Kidney glomerular epithelial cell (primary cell): ENCODE measurements at regions not wholly inside any gene's neighbourhood (a gene's known extent, or its start where the extent isn't known, plus 50 kb on each side); places are given as distances from the start of the nearest gene placed in this dataset.

Source experiments
- DNase-seq: peaks from one replicate; lab custom pipeline; 2025; lab: John Stamatoyannopoulos, UW

GRCh38 chr17:71966459-71967313 lies 154.1 kb upstream of the SOX9 start:
- no peak for DNase-seq

GRCh38 chr17:71969500-71969899 lies 151.3 kb upstream of the SOX9 start:
- no peak for DNase-seq

DNA sequence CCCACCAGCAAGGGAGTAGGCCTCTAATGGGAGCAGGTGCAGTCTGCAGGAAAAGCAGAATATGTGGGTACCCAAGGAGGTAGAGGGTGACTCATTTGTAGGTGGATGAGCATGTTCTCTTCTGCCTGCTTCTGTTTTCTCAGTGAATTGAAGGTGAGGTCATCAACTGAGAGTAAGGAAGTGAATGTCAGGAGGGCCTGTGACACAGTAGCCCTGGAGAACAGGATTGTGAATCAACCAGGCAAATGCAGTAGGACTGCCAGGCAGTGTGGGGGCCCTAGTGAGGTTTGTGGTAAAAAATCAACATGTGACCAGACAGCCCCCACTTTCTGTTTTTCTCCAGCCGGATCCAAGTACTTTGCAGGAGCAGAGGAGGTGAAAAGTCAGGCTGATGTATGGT lies 150.5 kb upstream of the SOX9 start:
- DNase-seq: peak; percentile 85

GRCh38 chr17:71974051-71974450 lies 146.8 kb upstream of the SOX9 start:
- DNase-seq: no peak

GRCh38 chr17:71975331-71975801 lies 145.5 kb upstream of the SOX9 start:
- no peak for DNase-seq

DNA sequence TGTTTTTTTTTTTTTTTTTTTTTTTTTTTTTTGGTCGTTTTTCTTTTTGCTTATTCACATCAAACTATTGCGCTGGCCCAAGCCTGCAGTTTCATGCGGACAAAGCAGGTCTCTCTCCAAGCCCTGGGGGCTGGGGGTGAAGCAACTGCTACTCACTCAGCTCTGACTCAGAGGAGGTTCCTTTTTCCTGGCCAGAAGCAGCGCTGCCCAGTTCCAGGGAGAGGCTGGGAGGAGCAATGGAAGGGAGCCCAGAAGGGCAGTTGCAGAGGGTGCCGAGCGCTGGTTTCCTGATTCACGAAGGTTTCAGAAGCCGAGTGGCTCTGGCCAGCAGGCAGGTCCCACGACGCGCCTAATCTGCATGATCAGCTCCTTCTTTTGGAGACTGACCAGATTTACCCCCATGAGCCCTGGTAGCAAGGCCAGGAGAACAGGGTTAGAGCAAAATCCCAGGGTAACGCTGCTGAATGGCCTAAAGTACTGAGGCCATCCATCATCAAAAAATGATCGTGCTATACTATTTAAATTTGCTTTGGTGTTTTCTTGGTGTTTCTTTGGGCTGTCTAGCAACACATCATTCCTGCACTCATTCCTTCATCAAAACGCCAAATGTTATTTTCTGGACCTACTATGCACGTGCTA lies 144.7 kb upstream of the SOX9 start:
- no peak for DNase-seq

DNA sequence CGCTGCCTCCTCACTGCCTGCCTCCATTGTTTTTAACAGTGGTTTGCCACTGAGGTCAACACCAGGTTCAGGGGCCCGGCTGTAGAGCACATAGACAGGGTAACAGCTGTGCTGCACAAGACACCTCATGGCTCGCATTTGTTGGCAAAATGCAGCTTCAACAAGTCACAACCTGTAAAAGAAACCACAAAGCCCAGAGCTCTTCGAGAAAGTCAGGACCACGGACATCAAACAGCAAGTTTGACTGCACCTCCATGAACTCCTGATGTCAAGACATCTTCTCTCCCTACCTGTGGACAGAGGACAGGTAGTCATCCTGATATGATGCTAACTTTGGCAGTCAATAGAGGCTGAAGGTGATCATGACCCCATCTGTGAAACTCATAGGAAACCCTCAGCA lies 142.4 kb upstream of the SOX9 start:
- no peak for DNase-seq

GRCh38 chr17:71980171-71980570 lies 140.6 kb upstream of the SOX9 start:
- no peak for DNase-seq

DNA sequence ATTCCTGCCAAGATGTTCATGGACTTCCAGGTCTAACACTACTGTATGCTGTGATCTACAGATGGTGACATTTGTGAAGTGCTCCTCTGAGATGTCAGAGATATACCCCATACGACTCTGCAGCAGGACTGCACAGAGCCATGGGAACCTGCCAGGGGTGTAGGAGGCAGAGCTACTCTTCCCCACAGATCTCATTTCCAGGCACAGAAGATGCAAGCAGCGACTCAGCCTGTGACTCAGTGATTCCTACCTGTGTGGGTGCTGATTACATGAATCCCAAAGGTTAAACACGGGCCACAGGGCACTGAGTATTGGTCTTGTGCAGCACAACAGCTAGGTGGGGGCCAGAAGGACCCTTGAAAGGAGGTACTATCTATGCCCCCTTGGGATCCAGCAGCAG lies 137.0 kb upstream of the SOX9 start:
- DNase-seq: no peak

GRCh38 chr17:71985111-71986039 lies 135.4 kb upstream of the SOX9 start:
- no peak for DNase-seq

- DNase-seq: no peak
Measured at GRCh38 chr17:71986886-71987285, 133.9 kb upstream of the SOX9 start.

GRCh38 chr17:71987634-71988033 lies 133.2 kb upstream of the SOX9 start:
- no peak for DNase-seq

DNA sequence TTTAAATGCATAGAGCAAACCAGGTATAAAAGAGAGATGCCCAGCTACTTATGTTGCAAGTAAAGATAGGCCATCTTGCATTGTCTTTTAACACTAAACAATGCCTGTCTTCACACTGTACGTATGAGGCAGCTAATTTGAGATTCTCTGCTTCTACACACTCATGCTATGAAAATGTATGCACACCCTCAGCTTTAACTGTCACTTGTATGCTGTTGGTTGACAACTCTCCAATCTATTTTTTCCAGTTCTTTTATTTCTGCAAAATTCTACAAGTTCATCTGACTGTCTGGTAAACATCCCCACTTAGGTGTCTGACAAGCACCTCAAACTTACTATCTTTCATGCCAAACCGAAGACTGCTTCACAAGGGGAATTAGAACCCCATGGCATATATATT lies 131.7 kb upstream of the SOX9 start:
- DNase-seq: no peak

DNA sequence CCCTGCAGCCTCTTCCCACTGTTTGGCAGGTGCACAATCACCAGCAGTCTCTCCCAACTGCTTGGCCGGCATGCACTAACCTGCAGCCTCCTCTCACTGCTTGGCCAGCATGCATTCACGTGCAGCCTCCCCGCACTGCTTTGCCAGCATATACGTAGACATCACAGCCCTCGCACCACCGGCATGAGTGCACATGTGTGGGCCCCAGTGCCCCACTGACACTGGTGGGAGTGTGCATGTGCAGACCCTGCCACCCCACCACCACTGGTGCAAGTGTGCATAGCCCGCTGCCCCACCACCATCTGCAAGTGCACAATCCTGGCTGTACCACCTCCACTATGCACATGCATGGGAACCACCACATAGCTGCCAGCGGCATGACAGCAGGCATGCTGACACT lies 127.5 kb upstream of the SOX9 start:
- DNase-seq: no peak

DNA sequence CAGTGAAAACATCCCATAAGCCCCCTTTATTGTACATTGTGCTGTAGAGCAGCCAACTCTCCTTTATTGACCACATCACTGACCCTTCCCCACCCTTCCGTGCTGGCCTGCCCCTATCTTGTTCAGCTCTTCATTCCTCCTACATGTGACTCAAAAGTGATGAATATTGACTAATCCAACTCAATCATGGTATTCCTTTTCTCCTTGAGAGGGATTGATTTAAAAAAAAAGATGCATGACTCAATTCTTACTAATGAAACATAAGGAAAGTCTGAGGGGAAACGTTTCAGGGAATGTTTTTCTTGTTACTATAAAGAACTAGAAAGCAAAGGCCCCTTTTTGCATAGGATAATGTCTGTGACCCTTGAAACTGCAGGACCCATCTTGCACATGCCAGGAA lies 125.2 kb upstream of the SOX9 start:
- no peak for DNase-seq

DNA sequence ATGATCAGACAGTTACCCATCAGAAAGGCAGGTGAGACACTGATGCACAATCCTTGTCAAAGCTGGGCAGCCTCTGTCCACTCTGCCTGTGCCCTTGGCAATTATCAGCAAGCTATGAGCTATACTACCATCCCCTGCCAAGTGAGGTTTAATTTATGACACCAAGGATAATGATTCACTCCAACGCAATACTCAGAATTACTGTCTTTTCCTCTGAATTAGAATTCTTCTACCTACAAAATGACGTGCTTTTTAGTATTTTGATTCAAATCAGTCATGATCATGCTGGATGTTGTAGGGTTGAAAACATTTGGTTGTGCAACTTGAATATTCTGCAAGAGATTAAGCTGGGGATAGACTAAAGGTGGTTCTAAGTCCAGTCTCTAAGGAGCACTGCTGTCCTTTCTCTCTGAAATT lies 116.8 kb upstream of the SOX9 start:
- DNase-seq: peak; percentile 40

DNA sequence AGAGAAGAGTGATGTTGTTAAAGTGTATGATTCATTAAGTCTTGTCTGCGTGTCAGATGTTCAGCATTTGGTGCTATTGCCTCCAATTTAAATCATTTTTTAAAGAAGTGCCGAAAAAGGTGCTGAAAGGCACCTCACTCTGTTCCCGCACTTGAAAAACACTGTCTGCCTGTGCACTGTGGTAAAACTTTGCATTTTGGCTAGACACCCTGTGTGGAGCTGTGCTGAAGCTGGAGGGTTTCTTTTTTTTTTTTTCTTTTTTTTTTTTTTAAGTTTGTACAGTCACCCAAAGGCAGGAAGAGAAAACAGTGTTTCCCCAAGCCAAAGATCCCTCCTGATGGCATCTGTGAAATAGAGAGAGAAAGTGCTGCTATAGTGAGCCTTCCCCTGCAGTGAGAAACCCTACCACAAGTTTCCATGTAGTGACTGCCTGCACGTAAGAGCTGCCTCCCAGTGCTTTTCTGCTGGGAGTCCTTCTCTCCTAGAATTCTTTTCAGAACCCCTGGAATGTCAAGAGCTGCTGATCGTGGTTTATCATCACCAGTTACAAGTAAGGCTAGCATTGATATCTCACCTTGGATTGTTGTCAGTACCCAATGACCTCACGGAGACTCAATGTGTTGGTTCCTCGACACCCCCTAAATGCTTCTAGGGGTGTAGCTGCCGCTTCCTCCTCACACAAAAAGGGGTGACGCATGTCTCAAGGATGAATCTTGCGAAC lies 116.0 kb upstream of the SOX9 start:
- no peak for DNase-seq

- no peak for DNase-seq
Measured at GRCh38 chr17:72005332-72006163, 115.3 kb upstream of the SOX9 start.

DNA sequence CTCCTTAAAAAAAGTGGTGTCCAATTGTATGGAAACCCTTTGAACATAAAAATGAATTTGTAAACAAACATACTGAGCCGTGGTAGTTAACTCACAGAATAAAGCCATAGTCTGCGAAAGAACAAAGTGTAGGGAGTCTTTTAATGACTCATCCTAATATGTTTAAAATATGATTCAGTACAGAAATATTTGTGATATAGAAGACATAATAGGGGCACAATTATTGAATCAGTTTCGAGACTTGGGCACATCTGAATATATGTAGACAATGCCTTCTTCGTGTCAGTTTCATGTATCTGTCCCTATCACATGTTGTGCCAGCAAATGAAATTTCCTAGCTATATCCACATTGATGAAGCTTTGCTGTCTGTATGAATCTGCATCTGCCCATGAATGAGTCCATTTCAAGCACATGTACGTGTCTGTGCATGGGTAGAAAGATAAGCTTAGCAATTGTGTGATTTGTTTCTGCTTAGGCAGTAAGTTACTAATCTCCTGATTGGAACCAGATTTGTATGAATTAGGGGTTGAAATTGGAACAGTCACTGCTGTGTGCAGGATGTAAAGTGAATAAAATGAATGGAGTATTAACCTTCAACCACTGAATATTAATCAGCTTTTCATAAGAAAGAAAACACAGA lies 112.5 kb upstream of the SOX9 start:
- DNase-seq: no peak

DNA sequence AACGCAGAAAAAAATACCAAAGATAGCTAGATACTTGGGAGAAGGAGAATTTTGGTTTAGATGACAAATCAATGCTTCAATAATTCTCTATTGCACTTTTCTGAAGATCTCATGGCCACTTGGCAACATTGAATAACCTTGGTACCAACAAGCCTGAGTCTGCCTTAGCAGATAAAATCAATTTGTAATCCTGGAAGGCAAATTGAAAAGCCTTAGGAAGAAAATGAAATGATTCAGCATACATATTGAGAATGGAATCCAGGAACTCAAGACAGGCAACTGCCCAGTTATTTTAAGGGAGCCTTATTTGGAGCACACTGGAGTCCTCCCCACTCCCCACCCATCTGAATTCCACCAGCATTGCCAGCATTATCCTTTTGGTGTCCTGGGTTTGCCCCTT lies 109.3 kb upstream of the SOX9 start:
- no peak for DNase-seq
